Keratinocyte (primary cell): ENCODE measurements at regions not wholly inside any gene's neighbourhood (a gene's known extent, or its start where the extent isn't known, plus 50 kb on each side); places are given as distances from the start of the nearest gene placed in this dataset.

ENCODE experiments used
- DNase-seq: peaks from one replicate; pipeline ENCODE4 v3.0.0-alpha.2; 2011; ENCODE audit warnings: low read depth, missing footprints, low spot score
- FAIRE-seq: peaks from 2 replicates; lab custom pipeline; 2011; peaks lifted over from hg19 to GRCh38; lab: Jason Lieb, UNC
- H2AFZ ChIP-seq: 2 replicates; pipeline ENCODE4 v1.6.0; 2012; ENCODE audit warnings: low read length, control low read depth, inconsistent platforms; ENCODE audit not compliant: control insufficient read depth
- H3K27ac ChIP-seq: 2 replicates; pipeline ENCODE4 v1.5.1; 2011; ENCODE audit warnings: low read length; ENCODE audit not compliant: control insufficient read depth, insufficient read depth
- H3K27me3 ChIP-seq: 3 replicates; pipeline ENCODE4 v1.6.0; 2011; ENCODE audit warnings: low read length; ENCODE audit not compliant: control insufficient read depth, insufficient read depth; ENCODE audit errors: extremely low read depth
- H3K36me3 ChIP-seq, 2 experiments: 2 replicates in 1 of 2; 3 replicates in 1 of 2; pipeline ENCODE4 v1.5.1; 2011; ENCODE audit warnings: low read length in 2 of 2, mild to moderate bottlenecking in 1 of 2; ENCODE audit not compliant: control insufficient read depth in 2 of 2, insufficient read depth in 2 of 2; ENCODE audit errors: extremely low read depth in 1 of 2
- H3K4me1 ChIP-seq: 3 replicates; pipeline ENCODE4 v1.5.1; 2011; ENCODE audit warnings: low read length; ENCODE audit not compliant: control insufficient read depth, insufficient read depth; ENCODE audit errors: extremely low read depth
- H3K4me2 ChIP-seq: 3 replicates; pipeline ENCODE4 v1.6.0; 2011; ENCODE audit warnings: low read depth, low read length; ENCODE audit not compliant: control insufficient read depth, insufficient read depth; ENCODE audit errors: extremely low read depth
- H3K4me3 ChIP-seq, 3 experiments: fragments of 200-600 bp in 1 of 3; sonication (generic) in 1 of 3; 2 replicates in 2 of 3; 3 replicates in 1 of 3; pipeline ENCODE4 v1.5.1; 2011 to 2016; ENCODE audit warnings: low read length in 3 of 3, mild to moderate bottlenecking in 3 of 3, control low read depth in 2 of 3, inconsistent platforms in 1 of 3, low read depth in 1 of 3, mixed read lengths in 1 of 3, mixed run types in 1 of 3, moderate library complexity in 1 of 3; ENCODE audit not compliant: control insufficient read depth in 2 of 3, insufficient read depth in 2 of 3; ENCODE audit errors: extremely low read depth in 1 of 3
- H3K79me2 ChIP-seq: 2 replicates; pipeline ENCODE4 v1.6.0; 2012; ENCODE audit warnings: low read length; ENCODE audit not compliant: control insufficient read depth, insufficient read depth
- H3K9ac ChIP-seq: 3 replicates; pipeline ENCODE4 v1.6.0; 2011; ENCODE audit warnings: low read length; ENCODE audit not compliant: control insufficient read depth, insufficient read depth; ENCODE audit errors: extremely low read depth
- H3K9me1 ChIP-seq: 3 replicates; pipeline ENCODE4 v1.6.0; 2011; ENCODE audit warnings: low read length; ENCODE audit not compliant: control insufficient read depth, insufficient read depth; ENCODE audit errors: extremely low read depth
- H3K9me3 ChIP-seq: 2 replicates; pipeline ENCODE4 v1.5.1; 2012; ENCODE audit warnings: low read depth, low read length; ENCODE audit not compliant: control insufficient read depth
- H4K20me1 ChIP-seq: 3 replicates; pipeline ENCODE4 v1.6.0; 2011; ENCODE audit warnings: low read length; ENCODE audit not compliant: control insufficient read depth, insufficient read depth; ENCODE audit errors: extremely low read depth
- CTCF ChIP-seq, 3 experiments: IDR thresholded peaks in 1 of 3; conservative IDR thresholded peaks in 1 of 3; optimal IDR thresholded peaks in 1 of 3; 2 replicates in 2 of 3; 3 replicates in 1 of 3; pipeline versions ENCODE3 to v1.5.1; 2011; ENCODE audit warnings: low read length in 3 of 3, mild to moderate bottlenecking in 3 of 3, moderate library complexity in 2 of 3, control low read depth in 1 of 3, inconsistent platforms in 1 of 3; ENCODE audit not compliant: insufficient read depth in 2 of 3; ENCODE audit errors: extremely low read depth in 1 of 3
- EZH2 ChIP-seq: IDR thresholded peaks from one replicate; pipeline ENCODE4 v1.6.1; 2012; ENCODE audit warnings: inconsistent platforms, mild to moderate bottlenecking, low read length, moderate library complexity
- dilution Hi-C: fragments of 300-500 bp; cut with MboI; formaldehyde crosslinking; loops from one replicate; pipeline ENCODE4 v1.7.0; 2020; ENCODE audit warnings: low sequenced_read_pairs; ENCODE audit not compliant: extremely low pct_ligation_motif_present

DNA sequence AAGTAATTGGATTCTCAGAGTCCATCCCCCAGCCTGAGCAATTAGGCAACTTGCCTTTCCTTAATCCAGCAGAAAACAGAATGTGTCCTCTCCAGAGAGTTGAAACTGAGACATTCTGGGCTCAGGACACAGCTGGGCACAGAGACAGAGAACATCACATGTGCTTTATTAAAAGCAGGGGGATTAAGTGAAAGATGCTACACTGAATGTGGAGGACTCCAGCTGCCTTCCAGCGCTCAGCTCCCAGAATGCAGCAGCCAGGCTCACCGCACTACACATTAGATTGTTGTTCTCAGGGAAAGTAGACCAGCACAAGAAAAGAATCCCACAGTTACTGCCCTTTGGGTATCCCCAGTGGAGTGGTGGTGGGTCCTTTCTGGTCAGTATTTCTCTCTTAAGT, 141.6 kb upstream of the IL12B start:
- Histone ChIP-seq H3K36me3 (no peaks in the 10 kb centered on the region), H2AFZ (no peak overlapping the region), H3K9me1 (no peaks in the 10 kb centered on the region), H3K27me3 (no peaks in the 10 kb centered on the region), H3K79me2 (no peaks in the 10 kb centered on the region), H3K27ac (no peak overlapping the region), H4K20me1 (no peaks in the 10 kb centered on the region), H3K9ac (no peak overlapping the region), H3K4me3 (no peak overlapping the region), H3K4me1 (no peaks in the 10 kb centered on the region), H3K9me3 (no peaks in the 10 kb centered on the region), H3K4me2 (no peak overlapping the region)
- dilution Hi-C loops: no loop called here
- TF ChIP-seq CTCF (optimal IDR thresholded peaks at IDR 0.05 in 1 of 3, IDR thresholded peaks at IDR 0.05 in 1 of 3, conservative IDR thresholded peaks at IDR 0.05 in 1 of 3; ENCODE audit: extremely low read depth in 1 of 3, insufficient read depth in 2 of 3, low read length in 3 of 3): no peak
- TF ChIP-seq EZH2: no peak
- FAIRE-seq (no peak), DNase-seq (no peak)

- no peaks in the 10 kb centered on the region for H3K36me3 ChIP-seq
- no peaks in the 10 kb centered on the region for H3K4me1 ChIP-seq
- no peak overlapping the region for H3K9ac ChIP-seq
- DNase-seq (no peak), FAIRE-seq (no peak)
- H3K9me1 ChIP-seq: no peaks in the 10 kb centered on the region
- TF ChIP-seq EZH2 (no peak), CTCF (optimal IDR thresholded peaks at IDR 0.05 in 1 of 3, IDR thresholded peaks at IDR 0.05 in 1 of 3, conservative IDR thresholded peaks at IDR 0.05 in 1 of 3; ENCODE audit: extremely low read depth in 1 of 3, insufficient read depth in 2 of 3, low read length in 3 of 3) (no peak)
- H3K27me3 ChIP-seq: no peaks in the 10 kb centered on the region
- H3K4me3 ChIP-seq: no peak overlapping the region
- H3K27ac ChIP-seq: no peak overlapping the region
- no peak overlapping the region for H2AFZ ChIP-seq
- dilution Hi-C loops: no loop called here
- no peaks in the 10 kb centered on the region for H3K9me3 ChIP-seq
- H3K79me2 ChIP-seq: no peaks in the 10 kb centered on the region
- H3K4me2 ChIP-seq: no peak overlapping the region
- H4K20me1 ChIP-seq: no peaks in the 10 kb centered on the region
Measured at GRCh38 chr5:159475026-159475425, 144.7 kb upstream of the IL12B start.
